Loucy (cell line): ENCODE measurements at regions not wholly inside any gene's neighbourhood (a gene's known extent, or its start where the extent isn't known, plus 50 kb on each side); places are given as distances from the start of the nearest gene placed in this dataset.

Experiments used
- H2AFZ ChIP-seq: fragments of 200-600 bp; sonication (generic); 2 replicates; pipeline ENCODE4 v1.6.0; 2016; ENCODE audit warnings: antibody characterized with exemption, mild to moderate bottlenecking, low read length, moderate library complexity
- H3F3A ChIP-seq: fragments of 200-600 bp; 2 replicates; pipeline ENCODE4 v1.6.0; 2016; ENCODE audit warnings: antibody characterized with exemption, low read depth, mild to moderate bottlenecking
- H3K27me3 ChIP-seq: fragments of 200-600 bp; sonication (generic); 2 replicates; pipeline ENCODE4 v1.6.1; 2014; ENCODE audit warnings: low read length, mild to moderate bottlenecking; ENCODE audit not compliant: insufficient read depth, poor library complexity, severe bottlenecking
- H3K36me3 ChIP-seq: fragments of 200-600 bp; sonication (generic); 2 replicates; pipeline ENCODE4 v1.6.1; 2016; ENCODE audit warnings: low read length; ENCODE audit not compliant: insufficient read depth
- H3K4me1 ChIP-seq: fragments of 200-600 bp; sonication (generic); 2 replicates; pipeline ENCODE4 v1.5.1; 2014; ENCODE audit warnings: low read length, mild to moderate bottlenecking; ENCODE audit not compliant: insufficient read depth, poor library complexity, severe bottlenecking
- H3K4me2 ChIP-seq: fragments of 200-600 bp; sonication (generic); 2 replicates; pipeline ENCODE4 v1.6.0; 2014; ENCODE audit warnings: antibody characterized with exemption, low read length, low read depth, mild to moderate bottlenecking; ENCODE audit not compliant: poor library complexity, severe bottlenecking
- H3K4me3 ChIP-seq: fragments of 200-600 bp; sonication (generic); 2 replicates; pipeline ENCODE4 v1.5.1; 2014; ENCODE audit warnings: low read length, mild to moderate bottlenecking, mixed read lengths; ENCODE audit not compliant: poor library complexity, severe bottlenecking
- H3K79me2 ChIP-seq: fragments of 200-600 bp; sonication (generic); 2 replicates; pipeline ENCODE4 v1.6.1; 2014; ENCODE audit warnings: low read length; ENCODE audit not compliant: insufficient read depth
- H3K9ac ChIP-seq: fragments of 200-600 bp; sonication (generic); 2 replicates; pipeline ENCODE4 v1.6.0; 2014; ENCODE audit warnings: mild to moderate bottlenecking, low read depth, low read length, moderate library complexity; ENCODE audit not compliant: poor library complexity, severe bottlenecking
- H3K9me2 ChIP-seq: fragments of 200-600 bp; sonication (generic); replicated peaks from 2 replicates; pipeline ENCODE4 v1.6.1; 2016; ENCODE audit warnings: low read depth, low read length, mixed read lengths
- H3K9me3 ChIP-seq: fragments of 200-600 bp; sonication (generic); 2 replicates; pipeline ENCODE4 v1.6.1; 2014; ENCODE audit warnings: mild to moderate bottlenecking, antibody characterized with exemption, low read length, low read depth; ENCODE audit not compliant: insufficient read depth
- H4K20me1 ChIP-seq: fragments of 200-600 bp; sonication (generic); 2 replicates; pipeline ENCODE4 v1.6.0; 2014; ENCODE audit warnings: antibody characterized with exemption, low read length, mild to moderate bottlenecking; ENCODE audit not compliant: insufficient read depth, poor library complexity, severe bottlenecking
- CTCF ChIP-seq: fragments of 200-600 bp; sonication (generic); conservative IDR thresholded peaks from 2 replicates; pipeline ENCODE4 v1.5.1; 2014; ENCODE audit warnings: mild to moderate bottlenecking, antibody characterized with exemption, low read length
- EZH2phosphoT487 ChIP-seq: fragments of 200-600 bp; IDR thresholded peaks from 2 replicates; pipeline ENCODE4 v1.6.1; 2018; ENCODE audit warnings: antibody characterized with exemption, mild to moderate bottlenecking, moderate library complexity, borderline replicate concordance

- Histone ChIP-seq H3K27me3 (no peaks in the 10 kb centered on the region), H3K9me2 (no peaks in the 10 kb centered on the region), H3K9ac (no peak overlapping the region), H3K36me3 (no peaks in the 10 kb centered on the region), H3K9me3 (no peaks in the 10 kb centered on the region), H3K79me2 (no peaks in the 10 kb centered on the region), H3K4me2 (no peak overlapping the region), H2AFZ (no peak overlapping the region), H3F3A (no peaks in the 10 kb centered on the region), H3K4me1 (no peaks in the 10 kb centered on the region), H4K20me1 (no peaks in the 10 kb centered on the region), H3K4me3 (no peak overlapping the region)
- TF ChIP-seq CTCF (no peak), EZH2phosphoT487 (no peak)
Measured at GRCh38 chr14:99325591-99325990, 53.6 kb upstream of the BCL11B start.

DNA sequence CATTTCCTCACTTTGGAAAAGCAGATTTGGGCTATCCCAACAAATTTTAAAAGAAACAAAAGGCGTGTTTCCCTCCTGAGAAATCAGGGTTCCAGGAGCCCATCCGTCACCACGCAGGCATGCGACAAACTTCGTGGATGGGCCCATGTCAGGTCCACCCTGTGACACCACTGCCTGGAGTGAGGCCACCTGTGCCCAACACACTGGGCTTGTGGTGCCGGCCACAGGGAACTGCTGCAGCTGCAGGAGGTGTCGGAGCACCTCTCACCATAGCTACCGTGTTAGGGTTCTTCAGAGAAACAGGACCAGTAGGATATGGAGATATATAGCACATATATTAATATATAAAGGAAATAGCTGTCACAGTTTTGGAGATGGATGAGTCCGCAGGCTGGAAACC, 53.0 kb upstream of the BCL11B start:
- no peaks in the 10 kb centered on the region for H3K9me3 ChIP-seq
- no peaks in the 10 kb centered on the region for H3F3A ChIP-seq
- no peaks in the 10 kb centered on the region for H3K36me3 ChIP-seq
- no peak for TF ChIP-seq EZH2phosphoT487
- TF ChIP-seq CTCF = no peak
- H3K9me2 ChIP-seq = no peaks in the 10 kb centered on the region
- no peak overlapping the region for H3K4me2 ChIP-seq
- no peaks in the 10 kb centered on the region for H3K79me2 ChIP-seq
- H3K4me3 ChIP-seq = no peak overlapping the region
- no peaks in the 10 kb centered on the region for H4K20me1 ChIP-seq
- H3K27me3 ChIP-seq = no peaks in the 10 kb centered on the region
- H3K4me1 ChIP-seq = no peaks in the 10 kb centered on the region
- no peak overlapping the region for H2AFZ ChIP-seq
- no peak overlapping the region for H3K9ac ChIP-seq

- TF ChIP-seq CTCF (no peak), EZH2phosphoT487 (no peak)
- H3K27me3 ChIP-seq = no peaks in the 10 kb centered on the region
- H3K9me2 ChIP-seq = no peaks in the 10 kb centered on the region
- no peaks in the 10 kb centered on the region for H3K9me3 ChIP-seq
- no peak overlapping the region for H3K9ac ChIP-seq
- no peaks in the 10 kb centered on the region for H3F3A ChIP-seq
- no peak overlapping the region for H3K4me2 ChIP-seq
- H3K4me1 ChIP-seq = no peaks in the 10 kb centered on the region
- H3K79me2 ChIP-seq = no peaks in the 10 kb centered on the region
- no peaks in the 10 kb centered on the region for H4K20me1 ChIP-seq
- H2AFZ ChIP-seq = no peak overlapping the region
- H3K36me3 ChIP-seq = no peaks in the 10 kb centered on the region
- no peak overlapping the region for H3K4me3 ChIP-seq
Measured at GRCh38 chr14:99324291-99324690, 52.3 kb upstream of the BCL11B start.
